ENCODE measurements at regions not wholly inside any gene's neighbourhood (a gene's known extent, or its start where the extent isn't known, plus 50 kb on each side); places are given as distances from the start of the nearest gene placed in this dataset.
"Not testable (repeated sequence)": the region's sequence is repeated elsewhere in the genome, so short reads cannot be mapped to it uniquely, and the experiment has no call there.

GRCh38 chr7:15057272-15057671 lies 154.7 kb upstream of the DGKB start:
- BruUV-seq (replicated peaks): no TSS peak
- intact Hi-C loops (cut with micrococcal nuclease; ENCODE audit: unreplicated experiment): no loop called here
- no peak overlapping the region for H3K4me3 ChIP-seq (ENCODE audit: low read depth, low read length)
- Mint-ChIP-seq H3K36me3 (ENCODE audit: insufficient read depth, unreplicated experiment) (no peaks in the 10 kb centered on the region), H3K27me3 (ENCODE audit: insufficient read depth, unreplicated experiment) (no peaks in the 10 kb centered on the region), H3K27ac (ENCODE audit: unreplicated experiment) (no peak overlapping the region), H3K9me3 (ENCODE audit: unreplicated experiment) (peaks cover 11% of the 10 kb centered on the region), H3K4me3 (ENCODE audit: unreplicated experiment) (no peak overlapping the region), H3K4me1 (ENCODE audit: low read depth, unreplicated experiment) (peaks cover 8% of the 10 kb centered on the region)
- POLR2A ChIA-PET: no interaction called here
- peaks cover 4% of the 10 kb centered on the region; the same call in 1 of the 2 replicates for H3K4me1 ChIP-seq
- H3K9me3 ChIP-seq: peaks cover 7% of the 10 kb centered on the region; the same call in 1 of the 2 replicates
- CTCF ChIA-PET: no interaction called here
- no peak for DNase-seq
- no peaks in the 10 kb centered on the region for H3K36me3 ChIP-seq (ENCODE audit: control insufficient read depth, insufficient read depth, low read length)
- no peaks in the 10 kb centered on the region for H3K27me3 ChIP-seq (replicated peaks; ENCODE audit: control insufficient read depth, insufficient read depth, low read length)
- no peak for TF ChIP-seq CTCF (IDR thresholded peaks at IDR 0.05; ENCODE audit: insufficient read depth in 1 of 2, low read depth in 1 of 2, low read length in 1 of 2, severe bottlenecking in 1 of 2, unreplicated experiment in 1 of 2)

GRCh38 chr7:15054304-15054703 lies 151.8 kb upstream of the DGKB start:
- H3K27me3 ChIP-seq (replicated peaks; ENCODE audit: control insufficient read depth, insufficient read depth, low read length); H3K36me3 Mint-ChIP-seq (ENCODE audit: insufficient read depth, unreplicated experiment); CTCF ChIA-PET; H3K4me1 ChIP-seq; H3K36me3 ChIP-seq (ENCODE audit: control insufficient read depth, insufficient read depth, low read length); H3K4me3 Mint-ChIP-seq (ENCODE audit: unreplicated experiment); DNase-seq; POLR2A ChIA-PET; BruUV-seq (replicated peaks); H3K4me1 Mint-ChIP-seq (ENCODE audit: low read depth, unreplicated experiment); intact Hi-C loops (cut with micrococcal nuclease; ENCODE audit: unreplicated experiment); H3K9me3 ChIP-seq; H3K27me3 Mint-ChIP-seq (ENCODE audit: insufficient read depth, unreplicated experiment); H3K4me3 ChIP-seq (ENCODE audit: low read depth, low read length): not testable (repeated sequence)
- H3K9me3 Mint-ChIP-seq (ENCODE audit: unreplicated experiment): peaks cover 11% of the 10 kb centered on the region
- peak overlapping the region; percentile 48 for H3K27ac Mint-ChIP-seq (ENCODE audit: unreplicated experiment)

- H3K4me1 Mint-ChIP-seq (ENCODE audit: low read depth, unreplicated experiment): peaks cover 4% of the 10 kb centered on the region
- H3K9me3 Mint-ChIP-seq (ENCODE audit: unreplicated experiment): peaks cover 9% of the 10 kb centered on the region
- CTCF ChIA-PET: no interaction called here
Observed at GRCh38 chr7:15049157-15049556, 146.6 kb upstream of the DGKB start.

More at GRCh38 chr7:15049157-15049556, 146.6 kb upstream of the DGKB start:
- no peak for TF ChIP-seq CTCF (IDR thresholded peaks at IDR 0.05; ENCODE audit: insufficient read depth in 1 of 2, low read depth in 1 of 2, low read length in 1 of 2, severe bottlenecking in 1 of 2, unreplicated experiment in 1 of 2)
- Histone ChIP-seq H3K4me3 (ENCODE audit: low read depth, low read length) (no peak overlapping the region), H3K4me1 (no peaks in the 10 kb centered on the region), H3K36me3 (ENCODE audit: control insufficient read depth, insufficient read depth, low read length) (no peaks in the 10 kb centered on the region), H3K27me3 (replicated peaks; ENCODE audit: control insufficient read depth, insufficient read depth, low read length) (no peaks in the 10 kb centered on the region; the same call in 1 of the 2 replicates), H3K9me3 (peaks cover 4% of the 10 kb centered on the region)
- DNase-seq: no peak
- Mint-ChIP-seq H3K4me3 (ENCODE audit: unreplicated experiment) (no peak overlapping the region), H3K36me3 (ENCODE audit: insufficient read depth, unreplicated experiment) (no peaks in the 10 kb centered on the region), H3K27me3 (ENCODE audit: insufficient read depth, unreplicated experiment) (no peaks in the 10 kb centered on the region), H3K27ac (ENCODE audit: unreplicated experiment) (no peak overlapping the region)
- no TSS peak for BruUV-seq (replicated peaks)
- intact Hi-C loops (cut with micrococcal nuclease; ENCODE audit: unreplicated experiment): no loop called here
- POLR2A ChIA-PET: no interaction called here

All from Caco-2 (cell line).